SK-N-MC (cell line): ENCODE measurements at regions not wholly inside any gene's neighbourhood (a gene's known extent, or its start where the extent isn't known, plus 50 kb on each side); places are given as distances from the start of the nearest gene placed in this dataset.

Source experiments
- EZH2 ChIP-seq: fragments of 200-600 bp; sonication (generic); IDR thresholded peaks from one replicate; pipeline ENCODE4 v1.6.1; 2017; ENCODE audit warnings: antibody characterized with exemption
- FOXP2 ChIP-seq: optimal IDR thresholded peaks from 2 replicates; pipeline ENCODE3; 2011; ENCODE audit warnings: mild to moderate bottlenecking, moderate library complexity; ENCODE audit not compliant: insufficient read depth; ENCODE audit errors: extremely low read length, control extremely low read depth
- POLR2AphosphoS5 ChIP-seq: IDR thresholded peaks from 2 replicates; pipeline ENCODE4 v1.6.1; 2012; ENCODE audit warnings: mild to moderate bottlenecking, low read depth, low read length, borderline replicate concordance

GRCh38 chr20:24079661-24080412 is 91.3 kb upstream of the GGTLC1 start:
- TF ChIP-seq POLR2AphosphoS5 (no peak), EZH2 (no peak), FOXP2 (no peak)
